Liver (tissue), 3 donors: ENCODE measurements at regions not wholly inside any gene's neighbourhood (a gene's known extent, or its start where the extent isn't known, plus 50 kb on each side); places are given as distances from the start of the nearest gene placed in this dataset.

Source experiments
- CTCF ChIP-seq: fragments of 150-350 bp; IDR thresholded peaks from 2 replicates; pipeline ENCODE4 v1.5.1; 2017; ENCODE audit warnings: improper control_type of control experiment, low read depth, low read length; ENCODE audit not compliant: missing input control
- GABPA ChIP-seq, 2 donors: IDR thresholded peaks in 1 of 2; conservative IDR thresholded peaks in 1 of 2; 2 replicates each; pipeline ENCODE4 v1.6.1; 2016; ENCODE audit warnings: antibody characterized with exemption in 2 of 2, mild to moderate bottlenecking in 1 of 2, moderate library complexity in 1 of 2
- JUND ChIP-seq, 2 donors: IDR thresholded peaks; 2 replicates each; pipeline ENCODE4 v1.6.1; 2016; ENCODE audit warnings: antibody characterized with exemption in 2 of 2
- MAX ChIP-seq: IDR thresholded peaks from 2 replicates; pipeline ENCODE4 v1.6.1; 2016; ENCODE audit warnings: antibody characterized with exemption
- RAD21 ChIP-seq, 2 donors: IDR thresholded peaks; 2 replicates each; pipeline ENCODE4 v1.6.1; 2016; ENCODE audit warnings: antibody characterized with exemption in 2 of 2, mild to moderate bottlenecking in 2 of 2
- RXRA ChIP-seq, 2 donors: IDR thresholded peaks; 2 replicates each; pipeline ENCODE4 v1.6.1; 2017 to 2018; ENCODE audit warnings: antibody characterized with exemption in 2 of 2, mild to moderate bottlenecking in 1 of 2
- TF ChIP-seq, protein P1 (sequence below): IDR thresholded peaks from 2 replicates; pipeline ENCODE4 v1.6.1; 2016; ENCODE audit warnings: antibody characterized with exemption, mild to moderate bottlenecking
- donor health status: healthy.
- donor health status: healthy.

DNA sequence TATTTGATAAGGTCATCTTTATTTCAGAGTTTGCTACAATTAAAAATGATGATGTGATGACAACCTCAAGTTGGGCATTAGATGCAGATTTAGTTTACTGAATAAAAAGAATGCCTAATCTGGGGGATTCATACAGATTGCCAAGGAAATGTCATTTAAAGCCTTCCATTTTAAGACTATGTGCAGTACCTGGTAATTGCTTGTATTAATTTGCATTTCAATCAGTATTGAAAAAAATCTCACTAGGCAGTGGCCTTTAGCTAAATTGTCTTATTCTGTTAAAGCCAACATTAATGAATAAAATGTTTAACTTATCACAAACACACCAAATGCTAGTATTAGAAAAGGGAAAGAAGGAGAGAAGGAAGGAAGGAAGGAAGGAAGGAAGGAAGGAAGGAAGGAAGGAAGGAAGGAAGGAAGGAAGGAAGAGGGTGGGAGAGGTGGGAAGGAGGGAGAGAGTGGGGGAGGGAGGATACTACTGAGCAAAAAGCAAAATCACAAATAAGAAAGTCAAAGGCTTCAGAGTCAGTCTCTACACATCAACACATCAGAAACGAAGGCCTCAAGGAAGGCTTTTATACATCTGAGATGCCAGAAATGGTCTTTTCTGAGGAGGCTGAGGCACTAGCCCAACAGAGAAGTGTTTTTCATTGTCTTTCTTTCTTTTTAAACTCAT is 271.1 kb upstream of the CLEC14A start:
- no peak for TF ChIP-seq CTCF
- no peak for TF ChIP-seq MAX
- TF ChIP-seq, protein P1, sequence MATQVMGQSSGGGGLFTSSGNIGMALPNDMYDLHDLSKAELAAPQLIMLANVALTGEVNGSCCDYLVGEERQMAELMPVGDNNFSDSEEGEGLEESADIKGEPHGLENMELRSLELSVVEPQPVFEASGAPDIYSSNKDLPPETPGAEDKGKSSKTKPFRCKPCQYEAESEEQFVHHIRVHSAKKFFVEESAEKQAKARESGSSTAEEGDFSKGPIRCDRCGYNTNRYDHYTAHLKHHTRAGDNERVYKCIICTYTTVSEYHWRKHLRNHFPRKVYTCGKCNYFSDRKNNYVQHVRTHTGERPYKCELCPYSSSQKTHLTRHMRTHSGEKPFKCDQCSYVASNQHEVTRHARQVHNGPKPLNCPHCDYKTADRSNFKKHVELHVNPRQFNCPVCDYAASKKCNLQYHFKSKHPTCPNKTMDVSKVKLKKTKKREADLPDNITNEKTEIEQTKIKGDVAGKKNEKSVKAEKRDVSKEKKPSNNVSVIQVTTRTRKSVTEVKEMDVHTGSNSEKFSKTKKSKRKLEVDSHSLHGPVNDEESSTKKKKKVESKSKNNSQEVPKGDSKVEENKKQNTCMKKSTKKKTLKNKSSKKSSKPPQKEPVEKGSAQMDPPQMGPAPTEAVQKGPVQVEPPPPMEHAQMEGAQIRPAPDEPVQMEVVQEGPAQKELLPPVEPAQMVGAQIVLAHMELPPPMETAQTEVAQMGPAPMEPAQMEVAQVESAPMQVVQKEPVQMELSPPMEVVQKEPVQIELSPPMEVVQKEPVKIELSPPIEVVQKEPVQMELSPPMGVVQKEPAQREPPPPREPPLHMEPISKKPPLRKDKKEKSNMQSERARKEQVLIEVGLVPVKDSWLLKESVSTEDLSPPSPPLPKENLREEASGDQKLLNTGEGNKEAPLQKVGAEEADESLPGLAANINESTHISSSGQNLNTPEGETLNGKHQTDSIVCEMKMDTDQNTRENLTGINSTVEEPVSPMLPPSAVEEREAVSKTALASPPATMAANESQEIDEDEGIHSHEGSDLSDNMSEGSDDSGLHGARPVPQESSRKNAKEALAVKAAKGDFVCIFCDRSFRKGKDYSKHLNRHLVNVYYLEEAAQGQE = no peak
- no peak for TF ChIP-seq RXRA (IDR thresholded peaks at IDR 0.05)
- TF ChIP-seq JUND (IDR thresholded peaks at IDR 0.05) = no peak
- TF ChIP-seq RAD21 (IDR thresholded peaks at IDR 0.05) = no peak
- TF ChIP-seq GABPA (IDR thresholded peaks at IDR 0.05 in 1 of 2, conservative IDR thresholded peaks at IDR 0.05 in 1 of 2) = no peak
